ENCODE measurements at regions not wholly inside any gene's neighbourhood (a gene's known extent, or its start where the extent isn't known, plus 50 kb on each side); places are given as distances from the start of the nearest gene placed in this dataset.

DNA sequence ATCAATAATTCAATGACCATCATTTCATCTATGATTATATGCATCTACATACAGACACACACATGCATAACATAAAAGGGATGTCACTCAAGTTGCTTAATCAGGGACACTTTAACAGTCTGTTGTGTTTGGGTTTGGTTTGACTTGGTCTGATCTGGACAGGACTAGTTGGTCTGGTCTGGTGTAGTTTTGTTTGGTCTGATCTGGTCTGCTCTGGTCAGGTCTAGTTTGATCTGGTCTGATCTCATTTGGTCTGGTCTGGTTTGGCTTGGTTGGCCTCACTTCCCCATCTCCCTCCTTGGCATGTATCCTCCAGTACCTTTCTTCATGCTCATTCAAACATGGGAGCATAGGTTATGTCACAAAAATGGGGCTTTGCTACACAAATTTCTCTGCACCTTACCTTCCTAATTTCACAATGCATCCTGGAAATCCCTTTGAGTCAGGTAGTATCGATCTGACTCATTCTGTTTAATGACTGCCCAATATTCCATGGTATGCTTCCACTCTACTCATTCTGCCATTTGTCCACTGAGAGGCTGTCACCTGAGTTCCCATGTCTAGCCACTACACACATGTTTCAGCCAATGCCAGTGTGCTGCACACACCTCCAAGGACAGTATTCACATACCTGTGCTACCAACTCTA is 73.0 kb upstream of the TPM1 start:
- no peak for DNase-seq (ENCODE audit: low read depth)
- Histone ChIP-seq H3K36me3 (ENCODE audit: control insufficient read depth, insufficient read depth, low read length) (no peaks in the 10 kb centered on the region), H3K4me3 (ENCODE audit: low read depth, low read length) (no peak overlapping the region), H3K27me3 (ENCODE audit: control insufficient read depth, insufficient read depth, low read length) (no peaks in the 10 kb centered on the region)
- TF ChIP-seq, protein P1, sequence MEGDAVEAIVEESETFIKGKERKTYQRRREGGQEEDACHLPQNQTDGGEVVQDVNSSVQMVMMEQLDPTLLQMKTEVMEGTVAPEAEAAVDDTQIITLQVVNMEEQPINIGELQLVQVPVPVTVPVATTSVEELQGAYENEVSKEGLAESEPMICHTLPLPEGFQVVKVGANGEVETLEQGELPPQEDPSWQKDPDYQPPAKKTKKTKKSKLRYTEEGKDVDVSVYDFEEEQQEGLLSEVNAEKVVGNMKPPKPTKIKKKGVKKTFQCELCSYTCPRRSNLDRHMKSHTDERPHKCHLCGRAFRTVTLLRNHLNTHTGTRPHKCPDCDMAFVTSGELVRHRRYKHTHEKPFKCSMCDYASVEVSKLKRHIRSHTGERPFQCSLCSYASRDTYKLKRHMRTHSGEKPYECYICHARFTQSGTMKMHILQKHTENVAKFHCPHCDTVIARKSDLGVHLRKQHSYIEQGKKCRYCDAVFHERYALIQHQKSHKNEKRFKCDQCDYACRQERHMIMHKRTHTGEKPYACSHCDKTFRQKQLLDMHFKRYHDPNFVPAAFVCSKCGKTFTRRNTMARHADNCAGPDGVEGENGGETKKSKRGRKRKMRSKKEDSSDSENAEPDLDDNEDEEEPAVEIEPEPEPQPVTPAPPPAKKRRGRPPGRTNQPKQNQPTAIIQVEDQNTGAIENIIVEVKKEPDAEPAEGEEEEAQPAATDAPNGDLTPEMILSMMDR (IDR thresholded peaks at IDR 0.05; ENCODE audit: insufficient read depth, low read length, poor library complexity, severe bottlenecking) = no peak

DNA sequence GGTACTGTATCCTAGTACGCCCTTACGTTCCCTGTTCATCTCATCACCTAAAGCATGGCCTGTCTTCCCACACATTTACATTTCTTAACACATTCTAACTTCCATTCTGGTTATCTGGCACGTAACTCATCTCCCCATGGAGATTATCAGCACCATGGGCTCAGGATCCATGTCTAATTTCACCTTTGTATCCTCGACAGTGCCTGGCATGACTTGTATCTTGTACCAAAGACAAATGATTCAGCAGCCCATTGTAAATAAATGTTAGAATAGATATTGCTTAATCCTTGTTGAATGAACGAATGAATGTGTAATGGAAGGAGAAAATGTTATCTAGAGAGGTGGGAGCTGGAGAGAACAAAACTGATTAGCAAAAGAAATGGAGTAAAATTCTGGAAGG is 69.7 kb upstream of the TPM1 start:
- H3K4me3 ChIP-seq (ENCODE audit: low read depth, low read length) = no peak overlapping the region
- no peak for DNase-seq (ENCODE audit: low read depth)
- H3K36me3 ChIP-seq (ENCODE audit: control insufficient read depth, insufficient read depth, low read length) = no peaks in the 10 kb centered on the region
- TF ChIP-seq, protein P1 (IDR thresholded peaks at IDR 0.05; ENCODE audit: insufficient read depth, low read length, poor library complexity, severe bottlenecking) = no peak
- H3K27me3 ChIP-seq (ENCODE audit: control insufficient read depth, insufficient read depth, low read length) = no peaks in the 10 kb centered on the region

DNA sequence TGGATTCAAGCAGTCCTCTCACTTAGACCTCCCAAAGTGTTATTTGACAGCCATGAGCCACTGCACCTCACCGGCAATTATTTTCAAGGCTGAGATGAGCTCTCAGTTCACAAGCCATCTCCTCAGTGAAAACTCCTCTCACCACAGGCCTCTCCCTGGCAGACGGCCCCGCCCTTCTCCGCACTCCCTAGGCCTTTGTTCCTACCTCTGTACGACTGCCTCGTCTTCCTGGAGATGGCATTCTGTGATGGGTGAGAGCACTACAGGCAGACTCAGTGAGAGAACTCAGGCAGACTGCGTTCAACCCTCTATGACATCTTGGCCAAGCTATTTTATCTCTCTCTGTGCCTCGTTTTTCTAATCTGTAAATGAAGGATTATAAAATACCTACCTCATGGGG is 67.0 kb upstream of the TPM1 start:
- no peaks in the 10 kb centered on the region for H3K36me3 ChIP-seq (ENCODE audit: control insufficient read depth, insufficient read depth, low read length)
- TF ChIP-seq, protein P1 (IDR thresholded peaks at IDR 0.05; ENCODE audit: insufficient read depth, low read length, poor library complexity, severe bottlenecking) = no peak
- H3K4me3 ChIP-seq (ENCODE audit: low read depth, low read length) = no peak overlapping the region
- H3K27me3 ChIP-seq (ENCODE audit: control insufficient read depth, insufficient read depth, low read length) = no peaks in the 10 kb centered on the region
- DNase-seq (ENCODE audit: low read depth) = no peak

DNA sequence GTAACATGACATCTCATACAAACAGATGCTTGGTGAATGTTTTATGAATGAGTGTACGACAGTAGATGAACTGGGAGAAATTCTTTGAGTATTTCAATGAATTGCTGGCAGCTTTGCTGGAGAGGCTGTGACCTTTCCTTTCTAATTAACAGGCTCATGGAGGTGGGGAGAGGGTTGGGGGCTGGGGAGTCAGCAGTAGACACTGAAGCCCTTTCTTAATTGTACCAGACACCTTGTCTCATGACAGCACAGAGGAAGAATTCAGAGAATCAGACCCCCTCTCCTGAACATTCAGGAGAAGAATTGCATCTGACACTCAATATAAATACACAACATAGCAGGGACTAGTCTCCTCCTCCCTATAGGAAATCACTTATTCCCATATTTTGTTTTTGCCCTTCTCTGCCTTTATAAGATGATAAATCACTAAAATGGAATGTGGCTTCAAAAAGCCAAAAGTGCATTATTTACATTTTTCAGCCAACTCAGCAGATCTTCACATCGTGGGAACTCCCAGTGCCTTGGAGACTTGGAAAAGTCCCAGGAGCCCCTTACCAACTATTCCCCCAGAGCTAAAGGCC is 66.2 kb upstream of the TPM1 start:
- TF ChIP-seq, protein P1 (IDR thresholded peaks at IDR 0.05; ENCODE audit: insufficient read depth, low read length, poor library complexity, severe bottlenecking) = no peak
- Histone ChIP-seq H3K4me3 (ENCODE audit: low read depth, low read length) (no peak overlapping the region), H3K27me3 (ENCODE audit: control insufficient read depth, insufficient read depth, low read length) (no peaks in the 10 kb centered on the region), H3K36me3 (ENCODE audit: control insufficient read depth, insufficient read depth, low read length) (no peaks in the 10 kb centered on the region)
- peak; percentile 65 for DNase-seq (ENCODE audit: low read depth)

DNA sequence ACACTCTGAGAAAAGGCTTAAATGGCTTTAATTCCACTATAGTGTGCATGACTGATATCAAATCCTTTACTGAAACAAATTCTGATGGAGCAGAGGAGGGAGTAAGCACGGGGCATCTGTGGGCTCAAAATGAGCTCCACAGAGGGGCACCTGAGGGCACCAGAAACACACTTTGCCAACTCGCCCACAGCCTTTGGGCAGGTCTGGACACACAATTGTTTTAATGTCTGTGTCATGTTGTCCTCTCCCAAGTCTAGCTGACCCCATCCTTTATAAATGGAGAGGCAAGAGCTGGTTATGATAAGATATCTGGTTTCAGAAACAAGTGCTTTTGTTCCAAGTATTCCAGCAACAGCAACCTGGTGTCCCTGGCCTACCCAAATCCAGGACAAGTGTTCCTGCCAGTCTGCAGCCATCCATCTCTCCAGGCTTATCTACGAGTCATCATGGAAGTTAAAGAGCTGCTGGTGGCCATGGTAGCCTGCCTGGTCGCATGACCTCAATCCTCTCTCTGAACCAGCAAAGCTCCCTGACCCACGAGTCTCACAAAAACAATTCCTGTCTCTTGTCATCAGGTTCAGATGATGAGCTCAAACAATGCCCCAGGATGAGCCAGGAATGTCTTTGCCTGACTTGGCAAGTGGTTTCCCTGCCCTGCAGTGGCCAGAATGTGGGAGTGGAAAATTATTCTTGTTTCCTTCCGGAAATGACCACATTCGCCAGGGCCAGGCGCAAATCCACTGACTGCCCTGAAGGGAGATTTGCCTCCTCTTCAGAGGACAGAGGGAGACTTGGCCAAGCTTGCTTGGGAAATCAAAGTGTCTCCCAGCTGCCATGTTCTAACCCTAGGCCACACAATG is 64.4 kb upstream of the TPM1 start:
- TF ChIP-seq, protein P1 (IDR thresholded peaks at IDR 0.05; ENCODE audit: insufficient read depth, low read length, poor library complexity, severe bottlenecking) = no peak
- no peak overlapping the region for H3K4me3 ChIP-seq (ENCODE audit: low read depth, low read length)
- H3K27me3 ChIP-seq (ENCODE audit: control insufficient read depth, insufficient read depth, low read length) = no peaks in the 10 kb centered on the region
- no peaks in the 10 kb centered on the region for H3K36me3 ChIP-seq (ENCODE audit: control insufficient read depth, insufficient read depth, low read length)
- no peak for DNase-seq (ENCODE audit: low read depth)

Data from kidney epithelial cell (primary cell).